Endodermal cell (in vitro differentiated cells): ENCODE measurements at regions not wholly inside any gene's neighbourhood (a gene's known extent, or its start where the extent isn't known, plus 50 kb on each side); places are given as distances from the start of the nearest gene placed in this dataset.

ENCODE experiments used
- DNase-seq: peaks from one replicate; pipeline ENCODE4 v3.0.0-alpha.2; 2017
- H3K27ac ChIP-seq: 2 replicates; pipeline ENCODE4 v1.5.1; 2013; ENCODE audit warnings: mild to moderate bottlenecking, low read depth, low read length, moderate library complexity
- H3K27me3 ChIP-seq: 2 replicates; pipeline ENCODE4 v1.6.1; 2013; ENCODE audit warnings: mild to moderate bottlenecking, low read length, moderate library complexity; ENCODE audit not compliant: insufficient read depth, control insufficient read depth, poor library complexity, severe bottlenecking
- H3K36me3 ChIP-seq: 2 replicates; pipeline ENCODE4 v1.7.0; 2013; ENCODE audit warnings: mild to moderate bottlenecking, low read length, moderate library complexity; ENCODE audit not compliant: control insufficient read depth, insufficient read depth
- H3K4me1 ChIP-seq: one replicate; pipeline ENCODE4 v1.7.0; 2013; ENCODE audit warnings: low read length; ENCODE audit not compliant: control insufficient read depth, insufficient read depth
- H3K4me3 ChIP-seq: 2 replicates; pipeline ENCODE4 v1.5.1; 2013; ENCODE audit warnings: mild to moderate bottlenecking, low read length, moderate library complexity
- H3K9ac ChIP-seq: 2 replicates; pipeline ENCODE4 v1.6.1; 2013; ENCODE audit warnings: mild to moderate bottlenecking, low read length, moderate library complexity; ENCODE audit not compliant: poor library complexity, severe bottlenecking; ENCODE audit errors: extremely low read depth
- H3K9me3 ChIP-seq: 2 replicates; pipeline ENCODE4 v1.6.1; 2013; ENCODE audit warnings: mild to moderate bottlenecking, low read length, moderate library complexity; ENCODE audit not compliant: control insufficient read depth
- H3K27ac Mint-ChIP-seq: 2 replicates; pipeline ENCODE4 v1.8.0; 2020; ENCODE audit warnings: mixed read lengths
- H3K27me3 Mint-ChIP-seq: 2 replicates; pipeline ENCODE4 v1.8.0; 2021; ENCODE audit warnings: mild to moderate bottlenecking, mixed read lengths; ENCODE audit not compliant: insufficient read depth
- H3K36me3 Mint-ChIP-seq: 2 replicates; pipeline ENCODE4 v1.8.0; 2020; ENCODE audit warnings: low read depth, mixed read lengths
- H3K4me1 Mint-ChIP-seq: 2 replicates; pipeline ENCODE4 v1.8.0; 2020; ENCODE audit warnings: mixed read lengths
- H3K4me3 Mint-ChIP-seq: 2 replicates; pipeline ENCODE4 v1.8.0; 2020; ENCODE audit warnings: mild to moderate bottlenecking, moderate library complexity, mixed read lengths
- H3K9me3 Mint-ChIP-seq: 2 replicates; pipeline ENCODE4 v1.8.0; 2020; ENCODE audit warnings: mild to moderate bottlenecking, mixed read lengths
- WGBS, 2 experiments: methylation state at CpG; one replicate each; pipeline versions ENCODE4 v1.1.5 to v1.1.7; 2013; ENCODE audit warnings: missing lambda C conversion rate in 2 of 2, mixed read lengths in 1 of 2; ENCODE audit not compliant: insufficient coverage in 1 of 2, insufficient read length in 1 of 2; 5-methylcytosine and 5-hydroxymethylcytosine counted together
- TF ChIP-seq, protein P1 (sequence below): fragments of 200-600 bp; sonication (generic); conservative IDR thresholded peaks from 2 replicates; pipeline ENCODE4 v1.5.0; 2021; ENCODE audit warnings: antibody characterized with exemption, mild to moderate bottlenecking

DNA sequence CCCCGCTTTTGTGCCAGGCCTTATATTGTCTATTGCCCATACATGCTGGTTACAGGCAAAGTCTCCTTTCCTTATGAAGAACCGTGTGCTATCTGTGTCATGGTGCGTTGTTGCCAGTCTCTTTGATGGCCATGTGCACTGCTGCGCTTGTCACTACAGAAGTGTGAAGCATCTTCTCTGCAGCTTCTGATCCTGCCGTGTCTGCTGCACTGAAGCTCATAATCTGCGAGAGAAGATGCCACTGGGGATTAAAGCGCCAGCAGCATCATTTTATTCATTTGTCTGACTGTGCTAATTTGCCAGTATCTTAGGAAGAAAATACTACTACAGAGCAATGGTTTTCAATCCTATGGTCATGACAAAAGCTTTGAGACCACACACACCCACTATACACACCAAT is 330.1 kb downstream of the FAT3 start:
- Mint-ChIP-seq H3K27me3 (peaks cover 6% of the 10 kb centered on the region), H3K4me3 (no peak overlapping the region), H3K27ac (no peak overlapping the region), H3K36me3 (no peaks in the 10 kb centered on the region), H3K9me3 (no peaks in the 10 kb centered on the region), H3K4me1 (peaks cover 14% of the 10 kb centered on the region)
- TF ChIP-seq, protein P1, sequence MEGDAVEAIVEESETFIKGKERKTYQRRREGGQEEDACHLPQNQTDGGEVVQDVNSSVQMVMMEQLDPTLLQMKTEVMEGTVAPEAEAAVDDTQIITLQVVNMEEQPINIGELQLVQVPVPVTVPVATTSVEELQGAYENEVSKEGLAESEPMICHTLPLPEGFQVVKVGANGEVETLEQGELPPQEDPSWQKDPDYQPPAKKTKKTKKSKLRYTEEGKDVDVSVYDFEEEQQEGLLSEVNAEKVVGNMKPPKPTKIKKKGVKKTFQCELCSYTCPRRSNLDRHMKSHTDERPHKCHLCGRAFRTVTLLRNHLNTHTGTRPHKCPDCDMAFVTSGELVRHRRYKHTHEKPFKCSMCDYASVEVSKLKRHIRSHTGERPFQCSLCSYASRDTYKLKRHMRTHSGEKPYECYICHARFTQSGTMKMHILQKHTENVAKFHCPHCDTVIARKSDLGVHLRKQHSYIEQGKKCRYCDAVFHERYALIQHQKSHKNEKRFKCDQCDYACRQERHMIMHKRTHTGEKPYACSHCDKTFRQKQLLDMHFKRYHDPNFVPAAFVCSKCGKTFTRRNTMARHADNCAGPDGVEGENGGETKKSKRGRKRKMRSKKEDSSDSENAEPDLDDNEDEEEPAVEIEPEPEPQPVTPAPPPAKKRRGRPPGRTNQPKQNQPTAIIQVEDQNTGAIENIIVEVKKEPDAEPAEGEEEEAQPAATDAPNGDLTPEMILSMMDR = no peak
- 95 to 96% methylated on average over 6 to 7 of the region's 7 CpGs for WGBS, 2 experiments
- no peak overlapping the region for H3K9ac ChIP-seq
- DNase-seq = no peak
- no peak overlapping the region for H3K27ac ChIP-seq
- no peaks in the 10 kb centered on the region for H3K9me3 ChIP-seq
- no peak overlapping the region for H3K4me3 ChIP-seq
- no peaks in the 10 kb centered on the region for H3K36me3 ChIP-seq
- H3K4me1 ChIP-seq = peaks cover 15% of the 10 kb centered on the region
- no peaks in the 10 kb centered on the region for H3K27me3 ChIP-seq

DNA sequence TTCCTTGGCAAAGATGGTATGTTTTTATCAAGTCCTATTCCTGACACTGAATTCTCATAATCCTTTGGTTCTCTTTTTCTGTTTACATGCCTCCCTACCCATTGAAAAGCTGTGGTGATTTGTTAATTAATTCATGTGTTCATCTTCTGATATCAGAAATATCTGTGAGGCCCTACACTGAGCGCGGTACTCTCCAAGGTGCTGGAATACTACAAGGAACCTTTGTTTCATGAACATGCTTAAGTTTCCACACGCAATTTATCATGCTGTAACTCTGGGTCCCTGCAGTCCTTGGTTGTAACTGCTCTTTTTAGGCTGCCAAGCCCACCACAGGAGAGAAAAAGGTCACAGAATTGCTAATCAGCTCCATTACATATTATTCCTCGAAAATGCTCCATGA is 331.8 kb downstream of the FAT3 start:
- Histone ChIP-seq H3K4me1 (peaks cover 5% of the 10 kb centered on the region), H3K9ac (no peak overlapping the region), H3K36me3 (no peaks in the 10 kb centered on the region), H3K27ac (no peak overlapping the region), H3K4me3 (no peak overlapping the region), H3K9me3 (no peaks in the 10 kb centered on the region), H3K27me3 (no peaks in the 10 kb centered on the region)
- Mint-ChIP-seq H3K36me3 (no peaks in the 10 kb centered on the region), H3K9me3 (no peaks in the 10 kb centered on the region), H3K27ac (no peak overlapping the region), H3K27me3 (peaks cover 6% of the 10 kb centered on the region), H3K4me1 (peaks cover under 1% of the 10 kb centered on the region), H3K4me3 (no peak overlapping the region)
- TF ChIP-seq, protein P1 = no peak
- 94 to 100% methylated on average over 3 to 4 of the region's 4 CpGs for WGBS, 2 experiments
- peak; percentile 56 for DNase-seq

DNA sequence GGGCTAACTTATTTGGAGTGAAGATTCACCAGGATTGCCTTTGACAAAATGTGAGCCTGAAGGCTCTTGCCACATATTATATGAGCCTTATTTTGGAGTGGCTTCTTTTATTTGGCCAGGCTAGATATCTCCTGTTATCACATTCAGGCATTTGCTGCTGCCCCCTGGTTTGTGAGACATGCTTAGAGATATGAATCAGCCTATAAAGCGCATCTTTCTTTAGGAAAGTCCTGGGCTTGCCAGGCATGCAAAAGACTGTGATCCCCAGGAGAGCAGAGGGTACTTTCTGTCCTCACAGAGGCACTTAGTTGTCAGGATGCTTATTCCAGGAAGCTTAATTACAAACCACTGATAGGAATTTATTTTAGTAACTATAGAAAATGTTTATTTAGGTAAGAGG is 333.3 kb downstream of the FAT3 start:
- Mint-ChIP-seq H3K27ac (no peak overlapping the region), H3K4me3 (no peak overlapping the region), H3K9me3 (no peaks in the 10 kb centered on the region), H3K4me1 (no peaks in the 10 kb centered on the region), H3K27me3 (peaks cover 3% of the 10 kb centered on the region), H3K36me3 (no peaks in the 10 kb centered on the region)
- TF ChIP-seq, protein P1 = no peak
- Histone ChIP-seq H3K4me1 (peaks cover 5% of the 10 kb centered on the region), H3K9me3 (no peaks in the 10 kb centered on the region), H3K36me3 (no peaks in the 10 kb centered on the region), H3K27ac (no peak overlapping the region), H3K9ac (no peak overlapping the region), H3K4me3 (no peak overlapping the region), H3K27me3 (no peaks in the 10 kb centered on the region)
- 93 to 100% methylated on average over 1 of the region's 1 CpG for WGBS, 2 experiments
- DNase-seq = no peak
